Left renal cortex interstitium (tissue), 4 donors: ENCODE measurements at regions not wholly inside any gene's neighbourhood (a gene's known extent, or its start where the extent isn't known, plus 50 kb on each side); places are given as distances from the start of the nearest gene placed in this dataset.

Experiments used
- DNase-seq, 4 donors: peaks; one replicate each; pipeline ENCODE4 v3.0.0-alpha.2; 2013; ENCODE audit warnings: low read depth in 4 of 4, low spot score in 2 of 4, missing footprints in 1 of 4

DNA sequence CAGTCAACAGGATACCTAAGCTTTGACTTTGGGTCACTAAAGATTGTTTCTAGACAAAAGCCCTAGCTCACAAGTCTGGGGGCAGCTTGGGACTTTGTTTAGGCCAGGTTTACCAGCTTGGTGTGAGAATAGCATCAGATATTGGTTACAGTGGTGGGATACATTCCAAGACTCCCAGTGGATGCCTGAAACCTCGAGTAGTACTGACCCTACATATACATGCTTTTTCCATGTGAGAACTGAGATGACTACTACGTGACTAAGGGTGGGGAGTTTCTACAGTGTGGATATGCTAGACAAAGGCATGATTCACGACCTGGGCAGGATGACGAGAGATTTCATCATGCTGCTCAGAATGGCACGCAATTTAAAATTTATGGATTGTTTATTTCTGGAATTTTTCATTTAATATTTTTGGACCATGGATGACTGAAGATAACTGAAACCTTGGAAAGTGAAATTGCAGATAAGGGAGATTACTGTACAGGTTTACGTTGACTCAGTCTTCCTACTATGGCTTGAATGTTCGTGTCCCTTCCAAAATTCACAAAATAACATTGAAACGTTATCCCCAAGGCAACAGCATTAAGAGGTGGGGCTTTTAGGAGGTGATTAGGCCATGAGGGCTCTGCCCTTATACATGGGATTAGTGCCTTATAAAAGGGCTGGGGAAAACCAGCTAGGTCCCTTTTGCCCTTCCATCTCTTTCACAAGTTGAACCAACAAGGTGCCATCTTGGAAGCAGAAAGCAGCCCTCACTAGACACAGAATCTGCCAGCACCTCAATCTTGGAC, 50.2 kb upstream of the CTAGE1 start:
- DNase-seq = no peak

DNA sequence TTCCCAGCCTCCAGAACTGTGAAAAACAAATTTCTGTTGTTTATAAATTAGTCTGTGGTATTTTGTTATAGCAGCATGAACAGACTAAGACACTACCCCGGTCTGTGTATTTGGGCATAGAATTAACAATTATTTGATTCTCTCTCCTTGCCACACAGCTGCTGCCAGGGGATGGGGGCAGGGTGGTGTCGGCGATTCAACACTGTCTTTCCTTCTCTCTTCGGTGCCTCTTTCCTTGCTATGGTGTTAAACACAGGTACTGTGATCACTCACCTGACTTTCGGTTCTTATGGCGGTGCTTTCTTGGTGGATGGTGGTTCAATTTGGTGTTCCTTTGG, 50.8 kb upstream of the CTAGE1 start:
- DNase-seq = no peak

DNA sequence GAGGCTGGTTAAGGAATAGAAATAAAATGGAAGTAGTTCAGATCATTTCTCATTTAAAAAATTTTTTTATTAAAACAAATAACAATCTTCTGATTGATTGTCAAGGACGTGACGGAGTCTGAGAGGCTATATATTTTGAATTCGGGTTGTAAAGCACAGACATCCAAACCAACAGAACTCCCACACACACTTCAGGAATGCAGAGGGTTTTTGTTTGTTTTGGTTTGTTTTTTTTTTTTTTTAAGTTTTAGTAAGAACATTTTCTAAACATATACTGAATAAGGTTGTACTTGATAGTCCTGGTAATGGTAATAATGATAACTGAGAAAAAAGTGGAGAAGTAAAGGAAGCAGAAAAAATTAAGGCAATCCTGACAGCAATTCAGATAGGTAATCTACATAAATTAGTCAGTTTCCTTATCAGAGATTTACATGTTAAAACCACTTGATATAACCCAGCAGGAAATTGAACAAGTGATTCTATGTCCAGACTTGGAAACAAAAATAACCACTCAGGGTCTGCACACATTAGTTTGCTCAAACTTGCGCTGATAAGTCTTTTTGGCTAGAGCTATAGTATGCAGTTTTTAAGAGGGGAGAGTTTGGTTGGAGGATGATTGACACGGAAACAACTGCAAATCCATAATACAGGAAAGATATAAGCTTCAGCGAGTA, 51.5 kb upstream of the CTAGE1 start:
- no peak for DNase-seq

DNA sequence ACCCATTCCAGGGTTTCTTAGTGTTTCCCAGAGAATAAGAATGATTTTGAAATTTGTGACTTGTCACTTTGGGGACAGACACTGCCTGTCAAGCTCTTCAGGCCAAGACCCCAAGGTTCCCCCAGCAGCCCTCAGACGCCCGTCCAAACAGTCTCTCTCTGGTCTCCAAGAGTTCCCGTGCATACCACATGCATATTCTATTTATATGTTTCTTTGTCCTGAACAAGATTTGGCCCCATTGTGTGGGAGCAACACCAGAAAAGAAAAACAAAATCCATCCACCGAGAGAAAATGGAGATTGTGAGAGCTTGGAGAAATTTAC, 52.2 kb upstream of the CTAGE1 start:
- no peak for DNase-seq

DNA sequence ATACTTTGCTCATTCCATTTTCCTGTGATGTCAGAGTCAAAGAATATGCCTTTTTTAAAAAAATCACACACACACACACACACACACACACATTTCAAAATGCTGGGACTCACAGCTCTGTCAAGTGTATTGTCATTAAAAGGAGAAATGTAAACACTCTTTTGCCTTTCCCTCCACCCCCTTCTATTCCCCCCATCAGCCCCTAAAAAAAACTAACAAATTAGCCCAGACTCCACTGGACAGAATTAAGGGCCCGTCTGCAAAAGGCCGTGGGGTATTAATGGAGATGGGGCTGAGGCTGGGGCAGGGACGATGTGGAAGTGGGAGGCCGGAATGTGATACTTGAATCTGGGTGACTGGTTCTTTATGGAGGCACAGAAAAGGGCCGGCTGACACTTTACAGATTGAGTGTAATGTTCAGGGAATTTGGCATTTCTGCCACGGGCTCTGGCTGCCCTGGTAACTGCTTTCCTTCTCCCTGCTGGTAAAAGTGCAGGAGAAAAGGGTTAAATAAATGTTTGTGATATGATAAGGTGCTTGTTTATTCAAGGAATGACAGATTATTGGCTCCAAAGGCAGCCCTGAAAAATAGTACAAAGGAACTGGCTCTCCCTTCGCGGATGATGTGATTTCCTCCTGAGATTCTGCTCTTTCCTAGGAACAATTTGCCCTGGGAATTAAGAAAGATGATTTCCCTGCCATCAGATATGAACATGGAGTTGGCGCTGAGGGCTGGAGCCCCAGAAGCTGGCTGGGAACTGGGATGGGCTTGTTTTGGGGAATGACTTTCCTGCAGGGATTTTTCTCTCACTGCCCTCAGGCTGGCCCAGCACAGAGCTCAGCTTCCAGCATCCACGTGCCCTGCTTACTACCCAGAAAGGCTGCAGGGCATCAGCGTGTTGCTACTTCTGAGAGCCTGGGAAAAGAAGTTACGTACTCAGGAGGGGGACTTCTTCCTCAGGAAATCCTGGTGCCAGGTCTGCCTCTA, 52.8 kb upstream of the CTAGE1 start:
- no peak for DNase-seq

DNA sequence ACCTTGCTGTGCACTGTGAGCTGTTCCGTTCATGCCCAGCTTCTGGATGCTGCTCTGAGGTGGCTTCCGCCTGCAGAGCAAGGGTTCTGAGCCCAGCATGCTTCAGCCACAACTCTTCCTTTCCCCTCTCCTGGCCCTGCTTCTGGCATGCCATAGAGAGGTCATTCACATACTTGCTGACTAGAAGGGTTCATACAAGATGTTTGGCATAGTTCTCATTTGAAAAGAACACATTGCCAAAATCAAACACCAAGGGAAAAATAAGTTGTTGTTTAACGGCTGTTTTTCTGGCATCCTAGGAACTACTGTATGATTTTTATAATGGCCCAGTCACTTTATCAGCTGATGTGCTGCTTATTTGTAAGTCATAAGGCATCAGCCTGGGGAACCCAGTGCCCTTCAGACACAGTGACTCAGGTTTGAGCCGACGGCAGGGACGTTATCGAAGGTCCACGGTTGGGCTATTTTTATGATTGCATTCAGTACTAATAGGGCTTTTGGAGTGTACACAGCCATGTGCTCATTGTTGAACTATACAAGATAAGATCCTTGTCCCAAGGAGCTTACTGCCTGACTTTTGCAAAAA, 53.9 kb upstream of the CTAGE1 start:
- DNase-seq = no peak

DNA sequence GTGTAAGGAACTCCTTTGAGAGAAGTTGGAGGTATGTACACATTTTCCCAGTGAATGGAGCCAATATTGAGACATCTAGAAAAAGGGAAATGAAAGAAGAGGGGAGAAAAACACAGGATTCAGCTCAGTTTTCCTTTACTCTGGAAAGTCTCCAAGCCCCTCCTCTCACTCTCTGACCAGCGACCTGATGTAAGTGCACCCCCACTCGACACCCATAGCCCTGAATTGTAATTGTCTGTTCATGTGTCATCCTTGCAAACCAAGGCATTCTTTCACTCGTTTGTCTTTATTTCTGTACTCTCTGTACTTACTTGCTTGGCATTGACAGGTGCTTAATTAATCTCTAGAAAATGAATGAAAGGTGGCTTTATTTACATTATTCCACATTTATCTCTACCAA, 55.7 kb upstream of the CTAGE1 start:
- DNase-seq = no peak

DNA sequence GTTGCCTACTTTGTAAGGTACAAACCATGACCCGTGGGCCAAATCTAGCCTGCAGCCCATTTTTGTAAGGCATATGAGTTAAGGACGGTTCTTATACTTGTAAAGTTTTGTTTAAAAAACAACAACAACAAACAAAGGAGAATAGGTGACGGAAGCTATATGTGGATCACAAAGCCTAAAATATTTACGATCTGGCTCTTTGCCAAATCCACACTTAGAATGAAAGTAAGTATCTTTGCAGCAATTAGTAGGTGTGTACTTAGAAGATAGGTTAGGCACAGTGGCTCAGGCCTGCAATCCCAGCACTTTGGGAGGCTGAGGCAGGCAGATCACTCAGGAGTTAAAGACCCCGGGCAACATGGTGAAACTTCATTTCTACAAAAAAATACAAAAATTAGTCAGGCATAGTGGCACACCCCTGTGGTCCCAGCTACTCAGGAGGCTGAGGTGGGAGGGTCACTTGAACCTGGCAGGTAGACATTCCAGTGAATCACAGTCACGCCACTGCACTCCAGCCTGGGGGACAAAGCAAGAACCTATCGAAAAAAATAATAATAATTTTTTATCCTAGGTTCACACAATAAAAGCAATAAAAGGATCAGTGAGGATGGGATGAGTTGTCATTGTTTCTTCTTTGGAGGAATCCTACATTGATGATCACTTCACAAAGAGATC, 57.8 kb upstream of the CTAGE1 start:
- no peak for DNase-seq

DNA sequence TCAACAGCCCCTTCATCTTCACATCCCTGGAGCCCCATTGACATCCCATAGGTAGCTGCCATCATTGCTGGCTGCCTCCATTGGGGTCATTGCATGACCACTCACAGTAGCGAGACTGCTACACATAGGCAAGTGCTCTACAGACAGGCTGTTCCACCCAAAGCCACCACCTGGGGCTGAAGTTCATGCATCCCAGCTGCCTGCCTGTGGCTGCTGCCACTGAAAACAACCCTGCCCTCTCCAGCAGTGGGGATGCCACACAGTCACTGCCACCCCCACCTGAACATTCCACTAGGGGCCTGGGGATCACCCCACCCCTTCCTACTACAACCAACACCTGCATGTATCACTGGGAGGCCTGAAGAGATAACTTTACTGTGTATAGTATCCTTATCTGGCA, 59.5 kb upstream of the CTAGE1 start:
- no peak for DNase-seq

DNA sequence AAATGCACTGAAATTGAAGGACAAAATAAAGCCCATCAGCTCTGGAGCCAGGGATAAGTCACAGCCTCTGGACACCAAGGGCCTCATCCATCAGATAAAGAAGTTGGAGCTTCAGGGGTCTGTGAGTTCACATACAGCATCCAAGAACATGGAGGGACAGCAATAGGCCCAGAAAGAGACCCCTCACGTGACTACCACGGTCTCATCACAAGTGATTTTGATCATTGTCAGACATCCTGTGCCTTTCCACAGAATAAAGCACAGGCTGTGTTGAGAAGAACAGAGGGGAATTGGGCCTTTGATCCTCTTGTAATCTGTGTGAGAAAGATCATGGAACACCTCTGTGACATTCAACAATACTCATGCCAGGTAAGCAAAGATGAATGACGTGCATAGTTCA, 65.2 kb upstream of the CTAGE1 start:
- no peak for DNase-seq

DNA sequence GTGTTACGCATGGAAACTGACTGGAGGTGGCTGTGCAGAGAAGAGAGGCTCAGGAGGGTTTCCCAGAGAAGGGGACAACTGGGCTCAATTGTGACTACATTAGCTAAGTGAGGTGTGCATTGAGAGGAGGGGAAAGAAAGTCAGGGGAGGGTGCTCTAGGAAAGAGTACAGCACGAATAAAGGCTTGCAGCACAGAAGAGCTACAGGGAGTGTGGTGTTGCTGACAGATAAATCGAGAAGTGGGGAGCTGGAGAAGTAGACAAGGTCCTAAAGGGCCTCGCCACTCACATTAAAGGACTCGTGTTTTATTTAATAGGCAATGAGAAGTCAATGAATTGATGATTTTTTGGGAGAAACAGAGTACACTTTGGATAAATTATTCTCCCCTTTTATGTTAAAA, 65.7 kb upstream of the CTAGE1 start:
- DNase-seq = no peak

DNA sequence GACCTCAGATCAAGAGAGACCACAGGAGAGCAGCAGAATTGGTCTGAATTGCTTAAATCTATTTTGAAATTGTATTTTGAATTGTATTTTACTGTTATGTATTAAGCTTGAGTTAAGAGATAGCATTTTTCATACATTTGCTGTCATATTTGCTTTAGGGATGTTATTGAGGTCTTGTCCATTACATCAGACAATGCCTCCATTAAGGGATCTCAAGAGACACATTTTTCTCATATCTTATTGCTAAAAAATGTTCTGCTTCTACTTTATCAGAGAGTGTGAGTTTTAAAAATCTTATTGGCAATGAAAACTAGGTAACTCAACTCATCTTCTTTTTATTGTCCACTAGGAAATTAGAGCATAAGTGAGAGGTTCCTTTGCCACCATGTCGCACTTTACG, 66.8 kb upstream of the CTAGE1 start:
- no peak for DNase-seq

DNA sequence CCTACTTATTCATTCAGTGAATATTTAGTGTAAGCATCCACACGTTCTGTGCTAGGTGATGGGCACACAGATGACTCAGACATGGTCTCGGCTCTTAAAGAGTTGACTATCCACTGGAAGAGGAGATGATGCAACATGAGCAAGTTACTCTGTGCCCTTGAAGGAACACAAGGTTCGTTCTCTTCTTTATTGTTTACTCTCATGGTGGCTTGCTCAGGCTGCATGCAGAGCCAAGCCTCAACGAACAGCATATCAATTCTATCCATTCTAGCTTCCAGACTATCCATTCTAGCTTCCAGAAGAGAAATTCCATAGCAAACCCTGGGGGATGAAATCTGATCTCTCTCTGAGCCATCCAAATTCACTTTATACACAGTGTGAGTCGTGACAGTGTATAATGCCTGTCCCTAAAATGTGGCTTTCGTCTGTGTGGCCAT, 68.1 kb upstream of the CTAGE1 start:
- DNase-seq = no peak

DNA sequence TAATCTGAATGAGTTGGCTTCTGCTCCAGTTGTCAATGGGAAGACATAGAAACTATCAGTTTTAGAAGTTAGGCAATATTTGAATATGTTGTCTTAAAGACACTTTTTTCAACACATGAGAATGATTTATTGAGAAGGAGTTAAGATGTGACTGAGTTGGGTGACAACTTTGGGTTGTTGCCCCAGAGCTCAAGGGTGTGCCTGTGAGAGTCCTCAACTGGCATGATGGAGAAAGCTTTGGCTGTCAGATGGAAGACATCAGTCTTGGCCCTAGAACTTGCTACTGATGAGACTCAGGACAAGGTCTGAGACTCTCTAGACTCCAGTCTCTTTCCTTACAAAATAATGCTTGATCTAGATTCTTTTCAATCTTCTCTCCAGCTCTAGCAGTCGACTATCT, 69.0 kb upstream of the CTAGE1 start:
- no peak for DNase-seq

DNA sequence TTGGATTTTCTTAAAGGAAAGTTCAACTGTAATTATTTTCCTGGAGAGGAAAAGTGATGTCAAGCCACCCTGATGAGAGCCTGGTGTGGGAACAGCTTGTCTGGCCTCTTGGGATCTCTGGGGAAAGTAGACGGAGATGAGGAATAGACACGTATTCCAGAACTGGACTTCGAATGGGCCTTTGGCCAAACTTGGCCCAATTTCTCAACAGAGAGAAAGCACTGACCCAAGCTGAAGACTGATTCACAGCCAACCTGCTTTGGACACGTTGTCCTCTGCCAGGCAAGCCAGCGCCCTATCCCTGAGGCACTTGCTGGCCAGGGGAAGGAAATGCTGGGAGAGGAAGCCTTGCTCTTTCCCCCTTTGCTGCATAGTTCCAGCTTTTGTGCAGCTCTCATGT, 70.8 kb upstream of the CTAGE1 start:
- no peak for DNase-seq

DNA sequence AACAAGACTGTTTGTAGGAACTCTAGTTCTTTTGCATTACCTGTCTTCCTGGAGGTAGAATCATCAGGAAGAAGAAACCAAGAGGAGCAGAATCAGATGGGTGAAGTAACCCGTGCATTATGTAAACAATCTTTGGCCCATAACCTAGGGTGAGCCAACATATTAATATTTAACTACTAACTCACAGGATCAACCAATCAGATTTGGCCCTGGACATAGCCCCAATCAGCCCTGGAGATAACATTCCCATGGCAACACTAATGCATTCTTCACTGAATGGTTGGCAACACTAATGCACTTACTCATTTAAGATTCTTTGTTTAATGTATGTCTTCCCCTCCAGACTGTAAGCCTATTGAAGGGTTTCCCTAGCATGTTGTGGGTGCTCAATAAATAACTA, 72.0 kb upstream of the CTAGE1 start:
- no peak for DNase-seq

DNA sequence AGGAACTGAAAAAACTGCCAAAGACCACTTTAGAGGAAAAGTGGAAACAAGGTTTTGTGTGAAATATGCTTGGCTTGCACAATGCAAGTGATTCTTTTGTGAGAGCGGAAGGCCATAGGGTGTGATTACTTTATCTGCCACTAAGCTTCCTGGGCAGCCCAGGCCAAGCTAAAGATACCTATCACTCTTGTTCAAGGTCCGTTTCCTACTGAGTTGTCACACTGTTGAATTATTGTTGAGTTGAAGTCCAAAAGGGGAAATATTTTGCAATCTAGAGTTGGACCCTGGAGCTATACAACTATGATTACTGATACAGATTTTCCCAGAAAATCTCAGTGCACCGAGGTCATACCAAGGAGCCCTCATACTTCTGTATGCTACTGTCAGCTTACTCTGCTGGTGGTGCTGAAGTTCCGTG, 72.7 kb upstream of the CTAGE1 start:
- DNase-seq = no peak

DNA sequence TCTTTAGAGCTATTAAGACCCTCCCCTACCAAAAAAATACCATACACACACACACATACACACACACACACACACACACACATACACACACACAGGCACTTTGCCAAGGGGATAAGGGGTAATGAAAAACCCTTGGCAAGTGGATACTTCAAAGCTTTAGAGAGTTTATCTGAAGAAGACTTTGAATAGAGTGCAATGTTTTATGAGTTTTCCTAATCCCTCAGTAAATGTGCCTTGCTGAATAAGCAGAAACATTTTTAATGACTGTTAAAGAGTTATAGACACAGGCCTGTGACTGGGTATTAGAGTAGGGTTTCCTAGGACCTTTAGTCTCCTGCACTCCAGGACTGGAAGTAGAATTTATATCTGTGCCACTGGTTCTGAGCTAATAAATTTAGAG, 75.5 kb upstream of the CTAGE1 start:
- no peak for DNase-seq

DNA sequence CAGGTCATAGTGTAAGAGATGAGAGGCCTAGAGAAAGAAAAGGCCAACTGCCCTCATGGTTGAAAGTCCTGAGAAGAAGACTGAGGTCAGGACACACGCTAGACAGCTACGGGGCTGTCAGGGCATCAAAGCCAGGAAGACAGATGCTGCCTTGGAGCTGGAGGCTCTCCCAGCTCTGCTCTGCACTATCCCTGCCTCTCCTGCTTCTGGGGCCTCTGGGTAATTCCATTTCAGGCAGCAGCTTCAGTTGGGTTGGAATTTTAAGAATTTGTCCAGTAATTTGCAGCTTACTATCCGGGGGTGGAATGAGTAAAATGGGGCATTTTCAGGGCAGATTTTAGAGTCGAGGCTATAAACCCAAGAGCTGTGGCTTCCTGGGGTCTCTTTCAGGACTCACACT, 76.2 kb upstream of the CTAGE1 start:
- DNase-seq = no peak

DNA sequence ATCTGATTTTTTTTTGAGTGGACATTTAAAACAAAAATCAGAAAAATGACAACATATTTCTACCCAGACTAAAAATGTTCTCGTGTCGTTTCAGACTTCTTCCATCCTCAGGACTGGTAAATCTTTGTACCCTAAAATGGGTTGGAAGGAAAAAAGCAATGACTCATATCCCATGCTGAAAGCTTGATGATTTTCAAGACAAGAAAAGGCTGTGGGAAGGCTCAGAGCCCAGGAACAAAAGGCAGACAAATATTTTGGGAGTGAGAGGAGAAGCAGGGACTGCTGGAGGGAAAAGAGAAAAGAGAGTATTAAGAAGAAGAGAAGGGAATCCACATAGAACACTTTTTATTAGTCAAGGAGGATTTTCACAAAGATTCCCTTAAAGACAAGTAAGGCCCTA, 77.1 kb upstream of the CTAGE1 start:
- DNase-seq = no peak

DNA sequence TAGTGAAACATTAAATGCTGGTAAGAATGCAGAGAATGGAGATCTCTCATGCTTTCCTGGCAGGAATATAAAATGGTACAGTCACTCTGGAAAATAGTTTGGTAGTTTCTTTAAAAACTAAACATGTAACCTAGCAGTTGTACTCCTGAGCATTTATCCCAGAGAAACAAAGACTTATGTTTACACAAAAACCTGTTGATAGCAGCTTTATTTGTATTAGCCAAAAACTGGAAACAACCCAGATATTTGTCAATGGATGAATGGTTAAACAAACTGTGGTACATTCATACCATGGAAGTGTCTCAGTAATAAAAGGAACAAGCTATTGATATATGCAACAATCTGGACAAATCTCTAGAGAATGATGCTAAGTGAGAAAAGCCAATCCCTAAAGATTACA, 81.7 kb upstream of the CTAGE1 start:
- no peak for DNase-seq
